SK-N-SH (cell line): ENCODE measurements at regions not wholly inside any gene's neighbourhood (a gene's known extent, or its start where the extent isn't known, plus 50 kb on each side); places are given as distances from the start of the nearest gene placed in this dataset.

Experiments
- CTCF ChIP-seq: fragments of 200-600 bp; sonication (generic); IDR thresholded peaks from 2 replicates; pipeline ENCODE4 v1.6.1; 2017; ENCODE audit warnings: antibody characterized with exemption, mild to moderate bottlenecking, moderate library complexity
- EP300 ChIP-seq, 2 experiments: IDR thresholded peaks; 2 replicates each; pipeline versions ENCODE4 v1.4.0 to v1.6.1; 2012; ENCODE audit warnings: borderline replicate concordance in 1 of 2, low read depth in 1 of 2, low read length in 1 of 2
- EZH2phosphoT487 ChIP-seq: fragments of 200-600 bp; sonication (generic); IDR thresholded peaks from 2 replicates; pipeline ENCODE4 v1.6.1; 2017; ENCODE audit warnings: low read depth, mixed run types, mild to moderate bottlenecking, antibody characterized with exemption, moderate library complexity, borderline replicate concordance
- FOXJ3 ChIP-seq: sonication (generic); formaldehyde crosslinking; IDR thresholded peaks from 2 replicates; pipeline ENCODE4 v1.5.1; 2020; ENCODE audit warnings: mild to moderate bottlenecking, missing genetic modification reagents
- GABPA ChIP-seq: IDR thresholded peaks from 2 replicates; pipeline ENCODE4 v1.4.0; 2012; ENCODE audit warnings: low read depth, mild to moderate bottlenecking
- MEF2A ChIP-seq: IDR thresholded peaks from 2 replicates; pipeline ENCODE4 v1.4.0; 2012; ENCODE audit warnings: low read depth, borderline replicate concordance
- POLR2AphosphoS5 ChIP-seq: IDR thresholded peaks from 2 replicates; pipeline ENCODE4 v1.6.1; 2012; ENCODE audit warnings: low read depth, low read length
- REST ChIP-seq: IDR thresholded peaks from 2 replicates; pipeline ENCODE4 v1.6.1; 2012; ENCODE audit warnings: mild to moderate bottlenecking, low read depth, low read length, moderate library complexity
- TAF1 ChIP-seq: IDR thresholded peaks from 2 replicates; pipeline ENCODE4 v1.6.1; 2012; ENCODE audit warnings: low read depth, mild to moderate bottlenecking, low read length, moderate library complexity, borderline replicate concordance

GRCh38 chr5:111813537-111813936, 56.5 kb upstream of the NREP start:
- TF ChIP-seq CTCF (no peak), FOXJ3 (no peak), MEF2A (no peak), EP300 (IDR thresholded peaks at IDR 0.05; ENCODE audit: borderline replicate concordance in 1 of 2, low read depth in 1 of 2, low read length in 1 of 2) (no peak), REST (no peak), TAF1 (no peak), EZH2phosphoT487 (no peak), GABPA (no peak), POLR2AphosphoS5 (no peak)
